Neural crest cell (in vitro differentiated cells): ENCODE measurements at regions not wholly inside any gene's neighbourhood (a gene's known extent, or its start where the extent isn't known, plus 50 kb on each side); places are given as distances from the start of the nearest gene placed in this dataset.

ENCODE experiments used
- DNase-seq: peaks from one replicate; pipeline ENCODE4 v3.0.0; 2021; ENCODE audit warnings: low read depth, mixed read lengths, low spot score
- H3K27ac Mint-ChIP-seq: one replicate; pipeline ENCODE4 v1.8.0; 2021; ENCODE audit warnings: mild to moderate bottlenecking, mixed read lengths; ENCODE audit not compliant: unreplicated experiment
- H3K27me3 Mint-ChIP-seq: 2 replicates; pipeline ENCODE4 v1.8.0; 2021; ENCODE audit warnings: low read depth, mild to moderate bottlenecking, mixed read lengths
- H3K36me3 Mint-ChIP-seq: 2 replicates; pipeline ENCODE4 v1.8.0; 2021; ENCODE audit warnings: low read depth, mild to moderate bottlenecking, mixed read lengths
- H3K4me1 Mint-ChIP-seq: 2 replicates; pipeline ENCODE4 v1.8.0; 2021; ENCODE audit warnings: mixed read lengths
- H3K4me3 Mint-ChIP-seq: one replicate; pipeline ENCODE4 v1.8.0; 2021; ENCODE audit warnings: mild to moderate bottlenecking, mixed read lengths
- H3K9me3 Mint-ChIP-seq: 2 replicates; pipeline ENCODE4 v1.8.0; 2021; ENCODE audit warnings: mixed read lengths
- CTCF ChIP-seq: fragments of 200-600 bp; sonication (generic); conservative IDR thresholded peaks from 2 replicates; pipeline ENCODE4 v1.5.0; 2021; ENCODE audit warnings: antibody characterized with exemption, mild to moderate bottlenecking

- no peak for DNase-seq
- Mint-ChIP-seq H3K9me3 (no peaks in the 10 kb centered on the region), H3K36me3 (no peaks in the 10 kb centered on the region), H3K27me3 (peaks cover 15% of the 10 kb centered on the region), H3K4me1 (peaks cover 4% of the 10 kb centered on the region), H3K27ac (no peak overlapping the region), H3K4me3 (no peak overlapping the region)
- TF ChIP-seq CTCF: no peak
Observed at GRCh38 chr17:37840576-37840975, 83.6 kb upstream of the TBC1D3K start.

GRCh38 chr17:37839196-37839978 is 84.8 kb upstream of the TBC1D3K start:
- no peak overlapping the region for H3K4me3 Mint-ChIP-seq
- no peaks in the 10 kb centered on the region for H3K9me3 Mint-ChIP-seq
- peaks cover 15% of the 10 kb centered on the region for H3K27me3 Mint-ChIP-seq
- H3K36me3 Mint-ChIP-seq: no peaks in the 10 kb centered on the region
- no peak for TF ChIP-seq CTCF
- no peak overlapping the region for H3K27ac Mint-ChIP-seq
- no peaks in the 10 kb centered on the region for H3K4me1 Mint-ChIP-seq
- no peak for DNase-seq

GRCh38 chr17:37838276-37838675 is 85.9 kb upstream of the TBC1D3K start:
- H3K27me3 Mint-ChIP-seq: peaks cover 15% of the 10 kb centered on the region
- no peak for TF ChIP-seq CTCF
- H3K27ac Mint-ChIP-seq: no peak overlapping the region
- no peak for DNase-seq
- no peaks in the 10 kb centered on the region for H3K4me1 Mint-ChIP-seq
- no peaks in the 10 kb centered on the region for H3K36me3 Mint-ChIP-seq
- no peaks in the 10 kb centered on the region for H3K9me3 Mint-ChIP-seq
- H3K4me3 Mint-ChIP-seq: no peak overlapping the region

GRCh38 chr17:37836593-37836992 is 87.6 kb upstream of the TBC1D3K start:
- no peak overlapping the region for H3K27ac Mint-ChIP-seq
- no peak for DNase-seq
- no peak overlapping the region for H3K4me3 Mint-ChIP-seq
- peaks cover 11% of the 10 kb centered on the region for H3K27me3 Mint-ChIP-seq
- H3K4me1 Mint-ChIP-seq: peaks cover 6% of the 10 kb centered on the region
- TF ChIP-seq CTCF: no peak
- no peaks in the 10 kb centered on the region for H3K9me3 Mint-ChIP-seq
- H3K36me3 Mint-ChIP-seq: no peaks in the 10 kb centered on the region

- Mint-ChIP-seq H3K36me3 (no peaks in the 10 kb centered on the region), H3K4me1 (peaks cover 21% of the 10 kb centered on the region), H3K27ac (no peak overlapping the region), H3K9me3 (no peaks in the 10 kb centered on the region), H3K27me3 (peaks cover 9% of the 10 kb centered on the region), H3K4me3 (no peak overlapping the region)
- no peak for DNase-seq
- TF ChIP-seq CTCF: no peak
Observed at GRCh38 chr17:37834168-37834567, 89.3 kb upstream of the HNF1B start.
